Smooth muscle cell of the brain vasculature (primary cell): ENCODE measurements at regions not wholly inside any gene's neighbourhood (a gene's known extent, or its start where the extent isn't known, plus 50 kb on each side); places are given as distances from the start of the nearest gene placed in this dataset.
"Not testable (repeated sequence)": the region's sequence is repeated elsewhere in the genome, so short reads cannot be mapped to it uniquely, and the experiment has no call there.

ENCODE experiments used
- DNase-seq: peaks from one replicate; pipeline ENCODE4 v3.0.0-alpha.2; 2012; ENCODE audit warnings: low read depth, low spot score

- DNase-seq = no peak
Measured at GRCh38 chr16:87027056-87027616, 290.1 kb downstream of the C16orf95 start.

- no peak for DNase-seq
Measured at GRCh38 chr16:87028481-87029320, 288.5 kb downstream of the C16orf95 start.

DNA sequence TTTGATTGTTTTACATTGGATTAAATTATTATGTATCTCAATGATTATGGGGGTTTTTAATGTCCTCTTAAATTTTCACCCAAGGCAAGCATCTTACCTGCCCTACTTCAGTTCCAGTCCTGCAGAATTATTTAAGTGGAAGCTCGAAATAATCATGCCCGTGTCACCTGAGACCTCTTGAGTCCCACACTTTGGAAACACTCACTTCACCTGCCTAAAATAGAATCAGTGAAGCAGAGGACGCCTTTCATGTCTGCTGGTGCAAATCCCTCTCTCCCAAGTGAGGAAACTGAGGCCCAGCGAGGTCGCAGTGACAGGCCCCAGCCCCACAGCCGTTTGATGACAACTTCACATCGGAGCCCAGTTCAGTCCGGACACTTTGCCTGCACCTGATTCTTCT, 284.6 kb downstream of the C16orf95 start:
- DNase-seq = no peak

DNA sequence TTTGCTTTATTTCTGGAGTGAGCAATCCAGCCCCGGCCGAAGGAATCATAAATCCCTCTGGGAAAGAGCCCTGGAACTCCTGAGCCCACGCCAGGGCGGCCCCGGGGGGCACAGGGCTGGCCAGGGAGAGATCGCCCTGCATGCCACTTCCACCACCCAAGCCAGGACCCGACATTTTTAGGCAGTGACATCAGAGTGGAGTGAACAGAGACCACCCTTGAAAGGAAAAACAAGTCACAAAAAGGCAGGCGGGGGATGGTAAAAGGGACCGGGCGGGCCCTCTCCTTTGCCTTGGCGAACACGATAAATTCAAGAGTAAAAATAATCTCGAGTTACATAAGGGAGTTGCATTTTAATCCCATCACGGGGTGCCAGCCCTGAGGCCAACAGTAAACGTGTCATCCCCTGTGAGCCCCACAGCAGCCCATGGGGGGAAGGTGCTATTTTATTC, 284.1 kb downstream of the C16orf95 start:
- no peak for DNase-seq

DNA sequence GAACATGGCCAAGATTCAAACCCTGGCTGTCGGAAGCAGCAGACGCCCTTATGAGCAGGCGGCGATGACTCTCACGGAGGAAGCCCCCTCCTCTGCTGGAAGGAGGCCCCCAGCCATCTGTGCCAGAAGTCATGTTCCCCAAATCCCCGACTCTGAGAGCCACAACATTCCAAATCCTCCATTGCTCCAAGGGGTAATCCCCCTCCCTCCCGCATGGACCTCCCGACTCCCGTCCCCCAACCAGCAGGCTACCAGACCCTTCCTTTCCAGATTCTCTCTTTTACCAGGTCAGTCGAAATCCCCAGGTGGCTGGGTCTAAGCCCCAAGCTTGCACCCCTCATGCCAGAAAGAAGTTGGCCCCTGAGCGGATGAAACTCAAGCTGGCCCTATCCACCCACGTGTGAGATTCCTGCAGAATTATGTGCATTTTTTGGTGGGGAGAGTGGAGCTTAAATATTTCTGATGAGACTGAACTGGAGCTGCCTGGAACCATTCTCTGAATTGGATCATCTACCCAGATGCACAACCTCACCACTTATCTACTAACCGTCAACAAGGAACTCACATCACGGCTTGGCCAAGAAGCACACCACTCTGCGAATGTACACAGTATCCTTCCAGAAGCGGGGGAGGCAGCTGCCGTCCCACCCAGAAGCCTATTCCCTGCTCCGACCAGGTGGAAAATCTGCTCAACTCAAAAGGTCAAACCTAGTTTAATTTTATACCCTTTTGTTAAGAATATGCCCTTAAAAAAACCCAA, 283.5 kb downstream of the C16orf95 start:
- DNase-seq = no peak

DNA sequence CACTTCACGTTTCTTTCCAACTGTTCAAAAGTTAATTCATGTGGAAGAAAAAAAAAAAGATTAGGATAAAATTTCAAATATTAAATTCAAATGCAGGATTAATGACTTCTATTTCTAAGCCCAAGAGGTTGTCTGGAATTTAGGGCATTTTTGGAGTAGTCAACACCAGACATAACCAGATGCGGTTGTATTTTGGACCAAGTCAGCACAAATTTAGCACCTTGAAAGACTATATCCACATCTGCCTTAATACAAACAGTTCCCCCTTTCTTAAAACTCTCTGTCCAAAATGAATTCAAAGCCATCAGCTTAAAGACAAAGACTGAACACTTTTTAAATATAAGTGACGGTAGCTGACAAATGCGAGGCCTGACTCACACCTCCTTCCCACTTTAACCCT, 282.9 kb downstream of the C16orf95 start:
- no peak for DNase-seq

DNA sequence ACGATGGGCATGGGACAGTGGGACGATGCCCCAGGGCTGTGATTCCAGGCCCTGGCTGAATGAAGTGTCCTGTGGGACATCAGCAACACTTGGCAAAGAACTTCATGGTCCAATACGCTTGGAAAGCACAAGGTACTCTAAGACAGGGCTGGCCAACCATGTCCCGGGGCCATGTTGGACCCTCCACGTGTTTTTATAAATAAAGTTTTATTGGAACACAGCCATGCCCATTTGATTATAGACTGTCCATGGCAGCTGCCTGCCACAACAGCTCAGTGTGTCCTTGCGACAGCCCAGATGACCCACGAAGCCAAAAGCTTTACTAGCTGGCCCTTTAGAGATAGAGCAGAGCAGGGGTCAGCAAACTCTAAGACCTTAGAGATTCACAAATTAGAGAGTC, 282.1 kb downstream of the C16orf95 start:
- DNase-seq = no peak

DNA sequence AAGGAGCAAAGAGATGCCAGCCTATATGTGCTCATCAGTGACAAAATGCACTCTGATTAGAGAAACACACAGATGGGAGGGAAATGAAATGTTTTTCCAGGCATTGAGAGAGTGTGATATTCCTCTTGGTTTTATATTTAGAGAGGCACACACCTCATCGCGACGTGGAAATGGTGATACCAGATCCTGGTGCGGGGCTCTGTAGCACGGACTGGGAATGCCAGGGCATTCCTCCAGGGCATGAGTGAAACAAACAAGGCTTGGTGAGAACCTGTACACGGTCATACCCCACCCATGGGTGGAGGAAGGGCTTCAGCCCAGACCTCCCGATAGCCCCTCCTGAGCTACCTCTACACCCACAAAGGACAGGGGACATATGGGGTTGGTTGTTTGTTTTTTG, 280.2 kb downstream of the C16orf95 start:
- DNase-seq = no peak

DNA sequence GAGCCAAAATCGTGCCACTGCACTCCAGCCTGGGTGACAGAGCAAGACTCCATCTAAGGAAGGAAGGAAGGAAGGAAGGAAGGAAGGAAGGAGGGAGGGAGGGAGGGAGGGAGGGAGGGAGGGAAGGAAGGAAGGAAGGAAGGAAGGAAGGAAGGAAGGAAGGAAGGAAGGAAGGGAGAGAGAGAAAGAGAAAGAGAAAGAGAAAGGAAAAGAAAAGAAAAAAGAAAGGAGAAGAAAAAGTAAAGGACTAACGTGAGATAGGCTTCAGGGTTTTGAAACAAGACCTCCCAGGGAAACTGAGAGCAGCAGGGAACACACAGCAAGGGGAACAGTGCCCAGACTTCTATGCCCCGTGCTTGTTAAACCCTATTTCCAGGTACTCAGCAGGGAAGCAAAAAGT, 278.7 kb downstream of the C16orf95 start:
- not testable (repeated sequence) for DNase-seq

DNA sequence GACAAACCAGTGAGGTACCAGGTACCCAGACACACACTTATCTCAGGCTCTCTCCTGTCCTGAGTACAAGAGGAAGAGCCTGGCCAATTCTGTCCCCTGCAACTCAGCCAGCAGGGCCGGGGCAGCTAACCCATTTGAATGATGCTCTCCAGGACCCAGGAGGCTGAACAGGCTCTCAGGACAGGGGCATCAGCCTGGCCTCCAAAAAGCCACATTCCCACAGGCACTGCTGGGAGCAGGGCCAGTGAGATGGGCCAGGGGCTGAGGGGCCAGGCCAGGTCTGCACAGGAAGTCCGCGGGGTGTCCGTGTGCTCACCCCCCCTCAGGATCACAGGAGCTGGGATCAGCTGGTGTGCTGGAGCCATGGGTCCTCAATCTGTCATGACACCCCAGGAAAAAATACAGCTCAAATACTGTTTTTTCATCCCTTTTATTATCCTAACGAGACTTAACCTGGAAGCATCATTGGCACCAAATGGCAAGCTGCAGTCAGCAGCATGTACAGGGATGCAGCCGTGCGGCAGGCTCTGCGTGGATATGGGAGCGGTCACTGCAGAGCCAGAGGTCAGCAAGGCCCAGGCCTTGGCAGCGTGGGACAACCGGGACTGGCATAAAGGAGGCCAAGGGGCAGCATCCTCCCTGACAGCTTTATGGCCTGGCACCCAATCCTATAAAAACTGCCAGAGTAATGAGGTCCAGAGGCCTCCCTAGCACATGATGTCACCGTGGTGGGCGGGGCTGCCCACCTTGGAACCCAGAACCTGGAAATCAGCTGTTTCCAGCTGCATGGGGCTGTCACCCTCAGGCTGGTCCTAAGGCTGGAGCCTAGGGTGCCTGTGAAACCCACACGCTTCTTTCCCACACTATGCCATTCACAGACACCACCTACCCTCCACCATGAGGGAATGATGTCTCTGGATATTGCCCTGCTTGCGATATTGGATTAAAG, 276.7 kb downstream of the C16orf95 start:
- DNase-seq = no peak

GRCh38 chr16:87041286-87041685, 275.9 kb downstream of the C16orf95 start:
- DNase-seq = no peak

DNA sequence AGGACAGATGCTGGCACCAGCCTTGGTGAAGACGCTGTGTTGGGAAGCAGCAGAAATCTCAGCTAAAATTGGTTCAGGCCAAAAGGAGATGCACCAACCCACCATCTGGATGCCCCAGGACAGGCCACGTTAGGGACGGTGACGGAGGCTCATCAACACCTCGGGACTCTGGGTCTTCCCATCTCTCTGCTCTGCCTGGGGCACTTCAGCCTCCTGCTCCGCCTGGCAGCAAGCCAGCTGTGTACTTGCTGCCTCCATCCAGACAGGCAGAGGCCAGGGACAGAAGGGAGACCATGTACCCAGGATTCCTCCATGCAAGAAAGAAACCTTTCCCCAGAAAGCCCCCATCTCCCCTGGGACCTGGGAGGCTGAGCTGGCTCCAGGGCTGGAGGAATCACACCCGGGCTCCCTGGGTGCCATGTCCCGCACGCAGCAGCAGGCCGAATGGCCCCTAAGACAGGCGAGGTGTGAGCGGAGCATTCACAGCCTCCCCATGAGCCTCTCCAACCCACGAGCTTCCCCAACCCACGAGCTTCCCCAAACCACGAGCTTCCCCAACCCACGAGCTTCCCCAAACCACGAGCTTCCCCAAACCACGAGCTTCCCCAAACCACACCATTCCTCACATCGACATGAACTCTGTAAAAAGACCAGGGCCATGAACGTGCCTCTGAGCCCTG, 274.5 kb downstream of the C16orf95 start:
- DNase-seq = no peak

DNA sequence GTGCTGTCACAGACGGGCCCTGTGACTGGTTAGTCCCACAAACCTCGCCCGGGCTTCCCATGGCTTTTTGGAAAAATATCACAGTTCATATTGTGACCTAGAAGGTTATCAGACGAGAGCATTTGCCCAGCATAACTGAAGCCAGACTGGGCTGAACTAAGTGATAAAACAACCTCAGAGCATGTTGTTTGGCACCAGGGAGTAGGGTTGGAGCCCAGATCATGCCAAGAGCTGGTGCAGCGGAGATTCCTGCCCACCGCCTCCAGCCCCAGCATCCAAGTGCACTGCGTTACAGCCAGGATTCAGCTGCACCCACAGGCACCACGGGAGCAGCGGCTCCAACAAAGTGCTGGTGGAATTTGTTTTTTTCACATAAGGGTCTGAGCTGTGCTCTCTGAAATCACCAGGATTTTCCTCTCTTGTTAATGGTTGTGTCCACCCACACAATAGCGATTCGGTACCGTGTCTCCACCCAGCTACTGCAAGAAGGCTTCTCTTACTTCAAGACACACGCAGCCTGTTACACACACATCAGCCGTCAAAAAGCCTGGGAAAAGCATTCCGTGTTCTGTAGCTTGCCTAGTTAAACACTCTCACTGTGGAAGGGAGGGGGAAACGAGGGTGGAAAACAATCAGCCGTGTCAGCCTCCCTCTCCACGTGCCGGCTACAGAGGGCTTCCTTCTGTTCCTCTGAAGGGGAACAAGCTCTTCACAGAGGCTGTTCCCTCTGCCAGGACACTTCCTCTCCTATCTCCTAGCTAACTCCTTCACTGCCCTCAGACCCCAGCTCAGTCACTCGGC, 273.8 kb downstream of the C16orf95 start:
- no peak for DNase-seq

GRCh38 chr16:87044032-87044382, 273.2 kb downstream of the C16orf95 start:
- no peak for DNase-seq

GRCh38 chr16:87044829-87045228, 272.4 kb downstream of the C16orf95 start:
- DNase-seq = no peak

DNA sequence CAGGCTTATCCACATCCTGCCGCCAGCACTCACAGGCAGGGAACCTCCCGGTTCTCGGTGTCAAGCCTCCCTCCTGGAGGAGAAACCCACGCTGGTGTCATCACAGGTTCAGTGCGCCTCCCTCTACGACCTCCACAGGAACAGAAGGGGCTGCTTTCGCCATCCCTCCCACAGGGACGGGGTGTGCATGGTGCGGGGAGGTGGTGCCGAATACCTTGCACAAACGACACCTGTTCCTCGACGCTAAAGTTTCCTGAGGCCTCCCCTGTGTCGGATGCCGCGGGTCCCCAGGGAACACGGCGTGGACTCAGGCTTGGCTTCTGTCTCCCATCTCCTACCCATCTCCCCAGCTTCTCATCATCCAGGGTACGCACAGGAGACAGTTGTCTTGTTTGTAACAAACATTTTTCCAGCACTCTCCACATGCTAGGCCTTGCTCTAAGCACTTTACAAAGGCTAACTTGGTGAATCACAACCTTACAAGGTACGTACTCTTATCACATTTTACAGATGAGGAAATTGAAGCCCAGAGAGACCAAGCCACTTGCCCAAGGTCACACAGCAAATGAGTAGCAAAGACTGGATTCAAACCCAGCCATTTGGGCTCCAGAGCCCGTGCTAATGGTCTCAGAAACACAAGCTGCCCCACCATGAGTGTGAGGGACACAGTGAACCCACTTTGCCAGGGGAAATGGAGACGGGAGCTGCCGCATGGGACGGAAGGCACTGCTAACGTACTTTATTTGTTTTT, 271.6 kb downstream of the C16orf95 start:
- no peak for DNase-seq

DNA sequence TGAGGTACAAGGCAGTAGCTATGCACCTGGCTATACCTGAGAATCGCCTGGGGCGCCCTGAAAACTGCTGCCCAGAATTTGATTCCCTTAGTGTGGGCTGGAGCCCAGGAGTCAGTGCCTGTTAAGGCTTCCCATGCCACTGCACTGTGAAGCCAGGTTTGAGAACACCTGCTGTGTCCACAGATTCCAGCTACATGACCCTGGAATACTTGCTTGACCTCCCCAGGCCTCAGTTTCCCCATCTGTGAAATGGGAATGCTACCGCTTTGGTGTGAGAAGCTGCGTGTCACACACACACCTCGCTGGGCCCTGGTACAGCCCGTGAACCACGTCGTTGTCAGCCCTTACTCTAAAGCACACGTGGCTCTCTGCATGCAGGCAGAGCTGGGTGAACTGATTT, 271.0 kb downstream of the C16orf95 start:
- DNase-seq = no peak

DNA sequence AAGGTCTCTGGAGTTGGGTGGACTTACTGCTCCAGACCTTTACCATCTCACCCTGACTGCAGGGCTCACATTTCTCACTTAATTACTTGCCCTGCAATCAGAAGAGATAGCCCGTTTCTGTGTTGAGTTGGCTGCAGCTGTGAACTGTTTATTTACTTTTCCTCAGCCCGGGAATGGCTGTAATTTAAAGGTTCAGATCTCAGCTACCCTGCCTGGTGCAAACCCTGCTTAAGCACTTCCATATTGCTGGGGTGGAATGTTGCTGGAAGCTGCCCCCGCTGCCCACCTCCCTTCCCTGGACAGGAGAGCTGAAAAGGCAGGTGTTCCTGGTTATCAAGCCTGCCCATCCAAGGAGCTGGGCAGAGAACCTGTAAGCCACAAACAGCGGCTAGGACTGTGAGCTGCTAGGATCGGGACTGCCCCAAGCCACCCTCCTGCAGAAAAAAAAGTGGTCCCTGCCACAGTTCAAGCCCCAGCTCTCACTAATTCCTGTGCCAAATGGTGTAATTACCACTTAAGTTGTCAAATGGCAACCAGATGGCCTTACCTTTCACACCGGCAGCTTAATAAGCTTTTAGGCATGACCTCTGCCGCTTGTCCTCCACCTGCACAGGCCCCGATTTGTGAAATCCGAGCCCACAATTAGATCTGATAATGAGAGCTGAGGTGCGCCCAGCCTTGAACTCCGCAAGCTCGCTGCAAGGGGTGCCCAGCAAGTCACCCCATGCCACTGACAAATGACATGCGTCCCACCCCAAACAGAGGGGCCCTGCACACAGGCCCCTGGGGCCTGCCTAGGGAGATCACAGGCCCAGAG, 269.8 kb downstream of the C16orf95 start:
- DNase-seq = no peak
